HCT116 (cell line): ENCODE measurements at regions not wholly inside any gene's neighbourhood (a gene's known extent, or its start where the extent isn't known, plus 50 kb on each side); places are given as distances from the start of the nearest gene placed in this dataset.

Source experiments
- ATAC-seq: fragments of 200-7000 bp; cut with Tn5 transposase; 2 replicates; pipeline ENCODE4 v1.9.1; 2020; ENCODE audit warnings: mild to moderate bottlenecking, moderate library complexity
- BruUV-seq: library from RNA; stranded (reverse); fragments of 400-500 nt; replicated peaks from 2 replicates; lab custom pipeline; 2021; lab: Mats Ljungman, UMichigan
- CTCF ChIA-PET: fragments of 300-600 bp; sonication (Branson Sonifier 250); formaldehyde crosslinking; loops from one replicate; lab custom pipeline; 2021; ENCODE audit warnings: antibody characterized with exemption; lab: Charles Lee
- POLR2A ChIA-PET: fragments of 300-600, 350-600 bp; sonication (Branson Sonifier 250); formaldehyde crosslinking; loops from one replicate; lab custom pipeline; 2021; ENCODE audit warnings: antibody characterized with exemption; lab: Charles Lee
- RAD21 ChIA-PET, 2 experiments: fragments of 300-600 bp; sonication (Branson Sonifier 250); formaldehyde crosslinking; loops; one replicate each; lab custom pipeline; 2023; ENCODE audit warnings: low total read pairs in 2 of 2; ENCODE audit not compliant: uncharacterized antibody in 2 of 2, unreplicated experiment in 2 of 2, low non-redundant PET in 1 of 2; lab: Charles Lee
- DNase-seq: peaks from one replicate; pipeline ENCODE4 v3.0.0-alpha.2; 2010; ENCODE audit warnings: low read depth, low spot score
- H2AFZ ChIP-seq: fragments of 200-600 bp; shearing (Covaris generic), sonication (generic); 2 replicates; pipeline ENCODE4 v1.6.1; 2017; ENCODE audit warnings: low read depth, mixed run types, mixed read lengths, antibody characterized with exemption, low read length; ENCODE audit not compliant: poor library complexity, severe bottlenecking
- H3K27ac ChIP-seq: 2 replicates; pipeline ENCODE4 v1.5.1; 2012; ENCODE audit warnings: low read depth, low read length
- H3K27me3 ChIP-seq: fragments of 200-600 bp; sonication (generic); 2 replicates; pipeline ENCODE4 v1.6.1; 2016; ENCODE audit warnings: mixed run types, low read length, mixed read lengths; ENCODE audit not compliant: insufficient read depth
- H3K36me3 ChIP-seq, 2 experiments: fragments of 200-500 bp in 1 of 2; fragments of 200-600 bp in 1 of 2; sonication (Bioruptor generic) in 1 of 2; sonication (generic) in 1 of 2; 2 replicates each; pipeline versions ENCODE4 v1.5.1 to v1.6.1; 2014 to 2016; ENCODE audit warnings: low read length in 2 of 2, inconsistent platforms in 1 of 2, mixed read lengths in 1 of 2, mixed run types in 1 of 2; ENCODE audit not compliant: insufficient read depth in 2 of 2, control insufficient read depth in 1 of 2
- H3K4me1 ChIP-seq, 2 experiments: fragments of 200-600 bp in 1 of 2; sonication (generic) in 1 of 2; 2 replicates each; pipeline versions ENCODE4 v1.5.1 to v1.6.1; 2012 to 2017; ENCODE audit warnings: low read length in 2 of 2, inconsistent platforms in 1 of 2, mild to moderate bottlenecking in 1 of 2, mixed read lengths in 1 of 2, mixed run types in 1 of 2, moderate library complexity in 1 of 2; ENCODE audit not compliant: insufficient read depth in 2 of 2, control insufficient read depth in 1 of 2
- H3K4me2 ChIP-seq: fragments of 200-600 bp; sonication (generic); 2 replicates; pipeline ENCODE4 v1.6.1; 2017; ENCODE audit warnings: mixed run types, low read length, mixed read lengths
- H3K4me3 ChIP-seq, 2 experiments: fragments of 200-600 bp in 1 of 2; sonication (generic) in 1 of 2; replicated peaks in 1 of 2; 2 replicates each; pipeline ENCODE4 v1.5.1; 2011 to 2016; ENCODE audit warnings: low read length in 2 of 2, control low read depth in 1 of 2, low read depth in 1 of 2, mild to moderate bottlenecking in 1 of 2, mixed read lengths in 1 of 2, mixed run types in 1 of 2
- H3K79me2 ChIP-seq: fragments of 200-600 bp; sonication (generic); 2 replicates; pipeline ENCODE4 v1.6.1; 2017; ENCODE audit warnings: mild to moderate bottlenecking, mixed run types, low read length, moderate library complexity, mixed read lengths; ENCODE audit not compliant: insufficient read depth
- H3K9ac ChIP-seq: fragments of 200-600 bp; sonication (generic); 2 replicates; pipeline ENCODE4 v1.6.1; 2016; ENCODE audit warnings: low read length, mixed read lengths
- H3K9me2 ChIP-seq: fragments of 200-600 bp; sonication (generic), shearing (Covaris generic); 2 replicates; pipeline ENCODE4 v1.6.1; 2017; ENCODE audit warnings: mixed run types, mild to moderate bottlenecking, moderate library complexity; ENCODE audit not compliant: insufficient read depth
- H3K9me3 ChIP-seq, 2 experiments: fragments of 200-500 bp in 1 of 2; fragments of 200-600 bp in 1 of 2; sonication (Bioruptor generic) in 1 of 2; sonication (generic) in 1 of 2; 2 replicates each; pipeline ENCODE4 v1.6.1; 2014 to 2017; ENCODE audit warnings: low read length in 2 of 2, mixed read lengths in 2 of 2, inconsistent platforms in 1 of 2, low read depth in 1 of 2, mild to moderate bottlenecking in 1 of 2, mixed run types in 1 of 2, moderate library complexity in 1 of 2; ENCODE audit not compliant: control insufficient read depth in 1 of 2, insufficient read depth in 1 of 2
- H4K20me1 ChIP-seq: fragments of 200-600 bp; sonication (generic), shearing (Covaris generic); 2 replicates; pipeline ENCODE4 v1.6.1; 2017; ENCODE audit warnings: mixed run types, mild to moderate bottlenecking, moderate library complexity; ENCODE audit not compliant: insufficient read depth
- ATF3 ChIP-seq: IDR thresholded peaks from 2 replicates; pipeline ENCODE4 v1.6.1; 2012
- CBX3 ChIP-seq: IDR thresholded peaks from 2 replicates; pipeline ENCODE4 v1.6.1; 2012; ENCODE audit warnings: low read depth
- CTCF ChIP-seq, 3 experiments: fragments of 200-600 bp in 1 of 3; sonication (generic) in 1 of 3; IDR thresholded peaks in 2 of 3; conservative IDR thresholded peaks in 1 of 3; 2 replicates each; pipeline ENCODE4 v1.5.1; 2012 to 2017; ENCODE audit warnings: low read depth in 2 of 3, low read length in 2 of 3, antibody characterized with exemption in 1 of 3, borderline replicate concordance in 1 of 3, control low read depth in 1 of 3, mild to moderate bottlenecking in 1 of 3, mixed read lengths in 1 of 3, mixed run types in 1 of 3, moderate library complexity in 1 of 3; ENCODE audit not compliant: insufficient read depth in 1 of 3
- EGR1 ChIP-seq: IDR thresholded peaks from 2 replicates; pipeline ENCODE4 v1.6.1; 2012; ENCODE audit warnings: low read depth
- EZH2 ChIP-seq: fragments of 200-600 bp; sonication (generic); IDR thresholded peaks from 2 replicates; pipeline ENCODE4 v1.6.1; 2017; ENCODE audit warnings: antibody characterized with exemption, mixed run types
- FOSL1 ChIP-seq: IDR thresholded peaks from 2 replicates; pipeline ENCODE4 v1.6.1; 2012; ENCODE audit warnings: low read depth
- JUND ChIP-seq: IDR thresholded peaks from 2 replicates; pipeline ENCODE4 v1.6.1; 2012
- POLR2A ChIP-seq: IDR thresholded peaks from 2 replicates; pipeline ENCODE4 v1.7.0; 2011; ENCODE audit warnings: borderline replicate concordance; ENCODE audit not compliant: insufficient read depth, insufficient read length; ENCODE audit errors: extremely low read depth
- RAD21 ChIP-seq: IDR thresholded peaks from 2 replicates; pipeline ENCODE4 v1.6.1; 2012; ENCODE audit warnings: low read depth, mild to moderate bottlenecking
- SP1 ChIP-seq: IDR thresholded peaks from 2 replicates; pipeline ENCODE4 v1.6.1; 2012; ENCODE audit warnings: low read depth
- TCF7L2 ChIP-seq: IDR thresholded peaks from 2 replicates; pipeline ENCODE4 v1.7.0; 2011; ENCODE audit warnings: borderline replicate concordance, inconsistent platforms; ENCODE audit not compliant: insufficient read depth, insufficient read length; ENCODE audit errors: extremely low read depth
- YY1 ChIP-seq: IDR thresholded peaks from 2 replicates; pipeline ENCODE4 v1.6.1; 2011; ENCODE audit warnings: low read length, low read depth, moderate library complexity, mild to moderate bottlenecking; ENCODE audit not compliant: insufficient replicate concordance; ENCODE audit errors: extremely low read depth
- ZBTB33 ChIP-seq: IDR thresholded peaks from 2 replicates; pipeline ENCODE4 v1.6.1; 2011; ENCODE audit warnings: mild to moderate bottlenecking, low read length, moderate library complexity; ENCODE audit not compliant: insufficient replicate concordance; ENCODE audit errors: extremely low read depth
- intact Hi-C: fragments of 100-400 bp; cut with micrococcal nuclease; formaldehyde crosslinking; loops from 2 replicates; pipeline ENCODE4 v1.10.0; 2022
- TF ChIP-seq, protein P1 (sequence below): IDR thresholded peaks from 2 replicates; pipeline ENCODE4 v1.6.1; 2012

DNA sequence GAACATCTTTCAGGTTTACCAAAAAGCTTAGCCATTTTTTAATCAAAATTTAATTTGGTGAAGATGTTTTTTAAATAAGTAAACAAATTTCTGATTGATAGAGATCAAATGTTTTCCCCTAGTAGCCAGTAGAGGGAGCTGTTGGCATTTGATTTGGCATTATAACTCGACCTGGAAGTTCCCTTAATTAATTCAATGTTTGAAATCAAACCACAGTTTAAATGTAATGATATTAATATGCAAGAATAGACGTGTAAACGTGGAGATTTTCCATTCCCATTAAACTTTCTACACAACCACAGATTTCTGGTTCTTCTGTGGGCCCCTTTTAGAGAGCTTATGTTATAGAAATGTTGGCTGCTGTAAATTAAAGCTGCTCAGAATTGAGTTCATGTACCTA is 148.1 kb upstream of the MPDZ start:
- Histone ChIP-seq H3K4me2 (no peak overlapping the region), H3K9ac (no peak overlapping the region), H3K27me3 (no peaks in the 10 kb centered on the region), H4K20me1 (no peaks in the 10 kb centered on the region), H3K79me2 (no peaks in the 10 kb centered on the region), H3K9me2 (no peaks in the 10 kb centered on the region), H3K4me3 (no peak overlapping the region), H3K27ac (no peak overlapping the region), H3K36me3 (no peaks in the 10 kb centered on the region), H2AFZ (no peak overlapping the region), H3K9me3 (no peaks in the 10 kb centered on the region), H3K4me1 (no peaks in the 10 kb centered on the region)
- DNase-seq: no peak
- BruUV-seq: no TSS peak
- POLR2A ChIA-PET: no interaction called here
- CTCF ChIA-PET: interaction anchor here (1.0 to 3.5 kb wide), 13 partner anchors 9 to 1341 kb away, joined by 3 to 45 read pairs (median 5); no protein-coding TSS in a partner anchor
- RAD21 ChIA-PET: interaction anchor here in 1 of 2 experiments (0.7 to 1.5 kb wide), 3 partner anchors 927 to 1341 kb away, joined by 3 to 5 read pairs (median 3); no protein-coding TSS in a partner anchor
- intact Hi-C loops: loop anchor here (1.0 to 10.0 kb wide), 4 partner anchors 393 to 1340 kb away; no protein-coding TSS in a partner anchor
- no peak for ATAC-seq
- TF ChIP-seq RAD21 (peak; percentile 62), CTCF (IDR thresholded peaks at IDR 0.05 in 2 of 3, conservative IDR thresholded peaks at IDR 0.05 in 1 of 3; ENCODE audit: borderline replicate concordance in 1 of 3, insufficient read depth in 1 of 3, low read depth in 2 of 3, low read length in 2 of 3) (peak; percentile 33 to 69 (median 47); a peak in 5 of 6 replicates), JUND (no peak), YY1 (no peak)

DNA sequence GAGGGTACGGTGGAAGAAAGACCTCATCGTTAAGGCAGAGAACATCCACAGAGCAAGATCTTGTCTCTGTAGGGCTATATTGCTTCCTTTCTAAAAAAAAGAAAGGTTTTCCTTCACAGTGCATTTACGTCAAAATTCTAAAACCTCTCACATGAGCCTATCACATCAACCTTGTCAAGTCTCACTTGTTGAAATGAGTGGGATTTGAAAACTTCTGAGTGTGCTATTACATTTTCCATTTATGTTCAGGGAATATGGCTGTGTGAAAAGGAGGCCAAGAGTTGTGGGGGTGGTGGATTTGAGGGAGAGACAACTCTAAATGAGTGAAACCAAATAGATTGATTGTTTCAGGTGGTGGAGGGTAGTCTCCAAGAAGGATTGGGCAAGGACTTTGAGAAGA is 147.1 kb upstream of the MPDZ start:
- Histone ChIP-seq H3K79me2 (no peaks in the 10 kb centered on the region), H2AFZ (no peak overlapping the region), H3K9ac (no peak overlapping the region), H3K36me3 (no peaks in the 10 kb centered on the region), H3K9me3 (no peaks in the 10 kb centered on the region), H4K20me1 (no peaks in the 10 kb centered on the region), H3K4me2 (no peak overlapping the region), H3K4me1 (no peaks in the 10 kb centered on the region), H3K9me2 (no peaks in the 10 kb centered on the region), H3K4me3 (no peak overlapping the region), H3K27me3 (no peaks in the 10 kb centered on the region), H3K27ac (no peak overlapping the region)
- RAD21 ChIA-PET: no interaction called here
- CTCF ChIA-PET: interaction anchor here (1.5 to 3.2 kb wide), 2 partner anchors 927 to 976 kb away, joined by 6 to 45 read pairs; no protein-coding TSS in a partner anchor
- ATAC-seq: no peak
- intact Hi-C loops: loop anchor here (1.0 to 10.0 kb wide), 4 partner anchors 392 to 1341 kb away; no protein-coding TSS in a partner anchor
- BruUV-seq: no TSS peak
- POLR2A ChIA-PET: no interaction called here
- DNase-seq: no peak
- TF ChIP-seq EZH2 (no peak), TCF7L2 (no peak), POLR2A (no peak), SP1 (no peak), EGR1 (no peak), FOSL1 (no peak), ATF3 (no peak), YY1 (no peak), ZBTB33 (no peak), CBX3 (no peak)
- TF ChIP-seq, protein P1, sequence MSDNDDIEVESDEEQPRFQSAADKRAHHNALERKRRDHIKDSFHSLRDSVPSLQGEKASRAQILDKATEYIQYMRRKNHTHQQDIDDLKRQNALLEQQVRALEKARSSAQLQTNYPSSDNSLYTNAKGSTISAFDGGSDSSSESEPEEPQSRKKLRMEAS: no peak
